OCI-LY7 (cell line): ENCODE measurements at regions not wholly inside any gene's neighbourhood (a gene's known extent, or its start where the extent isn't known, plus 50 kb on each side); places are given as distances from the start of the nearest gene placed in this dataset.

ENCODE experiments used
- BruUV-seq: library from RNA; stranded (reverse); fragments of 400-500 nt; replicated peaks from 2 replicates; lab custom pipeline; 2021; lab: Mats Ljungman, UMichigan
- CTCF ChIA-PET: fragments of 300-600 bp; sonication (Branson Sonifier 250); formaldehyde crosslinking; loops from one replicate; lab custom pipeline; 2022; ENCODE audit warnings: antibody characterized with exemption; ENCODE audit not compliant: unreplicated experiment; lab: Charles Lee
- POLR2A ChIA-PET: fragments of 300-600 bp; sonication (Branson Sonifier 250); formaldehyde crosslinking; loops from one replicate; lab custom pipeline; 2022; ENCODE audit warnings: antibody characterized with exemption; lab: Charles Lee
- DNase-seq: peaks from one replicate; pipeline ENCODE4 v3.0.0-alpha.2; 2015; ENCODE audit warnings: low spot score
- H2AFZ ChIP-seq: fragments of 200-600 bp; sonication (generic), shearing (Covaris generic); 2 replicates; pipeline ENCODE4 v1.6.1; 2014; ENCODE audit warnings: mild to moderate bottlenecking, antibody characterized with exemption, low read length, moderate library complexity
- H3K27ac ChIP-seq: fragments of 200-600 bp; sonication (generic); 2 replicates; pipeline ENCODE4 v1.5.1; 2014; ENCODE audit warnings: mixed run types, low read depth, mild to moderate bottlenecking, moderate library complexity, low read length, inconsistent platforms; ENCODE audit not compliant: poor library complexity, severe bottlenecking
- H3K36me3 ChIP-seq: fragments of 200-600 bp; sonication (generic); 2 replicates; pipeline ENCODE4 v1.6.1; 2014; ENCODE audit warnings: mild to moderate bottlenecking, antibody characterized with exemption, low read length, moderate library complexity, mixed read lengths; ENCODE audit not compliant: insufficient read depth
- H3K4me1 ChIP-seq: fragments of 200-600 bp; sonication (generic); 2 replicates; pipeline ENCODE4 v1.5.1; 2014; ENCODE audit warnings: mild to moderate bottlenecking, low read length; ENCODE audit not compliant: insufficient read depth, poor library complexity, severe bottlenecking
- H3K4me2 ChIP-seq: fragments of 200-600 bp; sonication (generic); 2 replicates; pipeline ENCODE4 v1.6.1; 2014; ENCODE audit warnings: mild to moderate bottlenecking, low read length
- H3K4me3 ChIP-seq: fragments of 200-600 bp; sonication (generic); 2 replicates; pipeline ENCODE4 v1.5.1; 2014; ENCODE audit warnings: mild to moderate bottlenecking, low read depth, low read length; ENCODE audit not compliant: poor library complexity, severe bottlenecking
- H3K79me2 ChIP-seq: fragments of 200-600 bp; sonication (generic); 2 replicates; pipeline ENCODE4 v1.6.1; 2016; ENCODE audit warnings: low read depth, mild to moderate bottlenecking, low read length, moderate library complexity, mixed read lengths; ENCODE audit not compliant: insufficient read depth
- H3K9me2 ChIP-seq: fragments of 200-600 bp; sonication (generic); 2 replicates; pipeline ENCODE4 v1.6.1; 2016; ENCODE audit warnings: mild to moderate bottlenecking, low read length, mixed read lengths; ENCODE audit not compliant: insufficient read depth
- H3K9me3 ChIP-seq: fragments of 200-600 bp; sonication (generic); 2 replicates; pipeline ENCODE4 v1.6.1; 2014; ENCODE audit warnings: mild to moderate bottlenecking, mixed run types, low read length, mixed read lengths
- H4K20me1 ChIP-seq: fragments of 200-600 bp; sonication (generic); 2 replicates; pipeline ENCODE4 v1.6.1; 2014; ENCODE audit warnings: mild to moderate bottlenecking, antibody characterized with exemption, low read length, moderate library complexity, mixed read lengths; ENCODE audit not compliant: insufficient read depth
- CTCF ChIP-seq: fragments of 200-600 bp; sonication (generic); conservative IDR thresholded peaks from 2 replicates; pipeline ENCODE4 v1.5.1; 2014; ENCODE audit warnings: mild to moderate bottlenecking, antibody characterized with exemption, low read length, moderate library complexity, mixed read lengths
- EZH2phosphoT487 ChIP-seq: fragments of 200-600 bp; sonication (generic); IDR thresholded peaks from 2 replicates; pipeline ENCODE4 v1.6.1; 2018; ENCODE audit warnings: low read depth, borderline replicate concordance, mild to moderate bottlenecking, mixed run types, antibody characterized with exemption, low read length, moderate library complexity, mixed read lengths
- intact Hi-C: fragments of 100-400 bp; cut with micrococcal nuclease; formaldehyde crosslinking; loops from one replicate; pipeline ENCODE4 v1.10.0; 2022; ENCODE audit not compliant: unreplicated experiment

- Histone ChIP-seq H3K79me2 (no peaks in the 10 kb centered on the region), H3K4me3 (no peak overlapping the region), H3K9me2 (no peaks in the 10 kb centered on the region), H3K27ac (no peak overlapping the region), H4K20me1 (no peaks in the 10 kb centered on the region), H3K9me3 (no peaks in the 10 kb centered on the region), H3K4me1 (no peaks in the 10 kb centered on the region), H3K36me3 (no peaks in the 10 kb centered on the region), H2AFZ (no peak overlapping the region), H3K4me2 (no peak overlapping the region)
- TF ChIP-seq EZH2phosphoT487 (no peak), CTCF (no peak)
- ChIA-PET POLR2A (interaction anchor here (0.7 kb wide), 1 partner anchor 47 kb away, joined by 4 read pairs; no protein-coding TSS in a partner anchor), CTCF (no interaction called here)
- no peak for DNase-seq
- no TSS peak for BruUV-seq
- intact Hi-C loops: no loop called here
These were observed 141.4 kb upstream of the PRKCQ start for GRCh38 chr10:6721480-6721879.

GRCh38 chr10:6719561-6719960 is 139.5 kb upstream of the PRKCQ start:
- TF ChIP-seq CTCF: no peak
- Histone ChIP-seq H3K36me3 (no peaks in the 10 kb centered on the region), H3K27ac (no peak overlapping the region), H3K9me2 (no peaks in the 10 kb centered on the region), H2AFZ (no peak overlapping the region), H3K4me3 (no peak overlapping the region), H4K20me1 (no peaks in the 10 kb centered on the region), H3K4me1 (no peaks in the 10 kb centered on the region), H3K9me3 (no peaks in the 10 kb centered on the region), H3K4me2 (no peak overlapping the region), H3K79me2 (no peaks in the 10 kb centered on the region)
- intact Hi-C loops: no loop called here
- ChIA-PET POLR2A (interaction anchor here (0.7 kb wide), 1 partner anchor 1311 kb away, joined by 3 read pairs; no protein-coding TSS in a partner anchor), CTCF (no interaction called here)
- no peak for DNase-seq
- BruUV-seq: no TSS peak

- no peaks in the 10 kb centered on the region for H3K36me3 ChIP-seq
- POLR2A ChIA-PET: interaction anchor here (0.6 kb wide), 1 partner anchor 14 kb away, joined by 3 read pairs; no protein-coding TSS in a partner anchor
- H3K4me3 ChIP-seq: no peak overlapping the region
- BruUV-seq: no TSS peak
- intact Hi-C loops: no loop called here
- H3K9me3 ChIP-seq: no peaks in the 10 kb centered on the region
- no peak overlapping the region for H2AFZ ChIP-seq
- H3K27ac ChIP-seq: no peak overlapping the region
- H3K4me1 ChIP-seq: no peaks in the 10 kb centered on the region
- DNase-seq: no peak
- no peaks in the 10 kb centered on the region for H3K9me2 ChIP-seq
- no peak overlapping the region for H3K4me2 ChIP-seq
- H3K79me2 ChIP-seq: no peaks in the 10 kb centered on the region
- H4K20me1 ChIP-seq: no peaks in the 10 kb centered on the region
- TF ChIP-seq CTCF (no peak), EZH2phosphoT487 (no peak)
- CTCF ChIA-PET: no interaction called here
These were observed 138.5 kb upstream of the PRKCQ start for GRCh38 chr10:6718550-6718949.
